ENCODE measurements at regions not wholly inside any gene's neighbourhood (a gene's known extent, or its start where the extent isn't known, plus 50 kb on each side); places are given as distances from the start of the nearest gene placed in this dataset.
"Not testable (repeated sequence)": the region's sequence is repeated elsewhere in the genome, so short reads cannot be mapped to it uniquely, and the experiment has no call there.

DNA sequence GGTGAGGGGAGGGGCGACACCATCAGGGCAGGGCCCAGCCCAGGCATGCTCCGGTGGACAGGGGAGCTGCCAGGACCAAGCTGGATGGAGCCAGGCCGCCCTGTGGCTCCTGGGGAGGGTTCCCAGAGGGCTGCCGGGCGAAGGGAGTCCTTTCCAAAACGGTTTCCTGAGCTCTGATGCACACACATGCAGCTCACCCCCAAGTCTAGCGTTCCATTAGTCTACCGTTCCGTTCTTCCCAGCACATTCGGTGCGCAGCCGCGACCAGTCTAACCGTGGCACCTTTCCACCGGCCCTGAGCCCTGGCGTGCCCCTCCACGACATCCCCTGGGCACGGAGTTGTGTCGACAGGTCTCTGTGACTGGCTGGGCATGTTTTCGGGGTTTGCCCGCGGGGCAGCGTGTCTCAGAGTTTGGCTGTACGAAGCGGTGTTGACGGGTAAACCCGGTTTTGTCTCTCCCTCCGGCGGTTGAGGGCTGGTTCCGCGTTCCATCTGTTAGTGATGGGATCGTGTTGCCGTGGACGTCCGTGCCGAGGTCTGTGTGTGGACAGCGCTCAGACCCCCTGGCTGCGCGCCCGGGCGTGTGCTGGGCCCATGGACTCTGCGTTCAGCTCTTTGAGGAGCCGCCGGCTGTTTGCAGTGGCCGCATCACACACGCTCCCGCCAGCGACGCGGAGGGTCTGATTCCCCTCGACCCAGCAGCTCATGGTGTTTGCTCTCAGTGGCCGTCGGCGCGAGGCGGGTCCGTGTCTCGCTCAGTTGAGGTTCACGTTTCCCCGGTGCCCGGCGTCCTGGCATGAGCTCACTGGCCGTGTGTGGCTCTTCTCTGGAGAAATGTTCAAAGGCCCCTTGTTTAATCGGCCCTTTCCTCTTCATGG is 121.2 kb downstream of the IGLL1 start:
- DNase-seq: no peak
- no peak overlapping the region for H3K4me2 ChIP-seq
- no peaks in the 10 kb centered on the region for H3K9me2 ChIP-seq (ENCODE audit: insufficient read depth)
- H4K20me1 ChIP-seq (ENCODE audit: insufficient read depth): no peaks in the 10 kb centered on the region
- H3K27ac ChIP-seq: no peak overlapping the region
- no TSS peak for BruUV-seq (replicated peaks)
- TF ChIP-seq, protein P1, sequence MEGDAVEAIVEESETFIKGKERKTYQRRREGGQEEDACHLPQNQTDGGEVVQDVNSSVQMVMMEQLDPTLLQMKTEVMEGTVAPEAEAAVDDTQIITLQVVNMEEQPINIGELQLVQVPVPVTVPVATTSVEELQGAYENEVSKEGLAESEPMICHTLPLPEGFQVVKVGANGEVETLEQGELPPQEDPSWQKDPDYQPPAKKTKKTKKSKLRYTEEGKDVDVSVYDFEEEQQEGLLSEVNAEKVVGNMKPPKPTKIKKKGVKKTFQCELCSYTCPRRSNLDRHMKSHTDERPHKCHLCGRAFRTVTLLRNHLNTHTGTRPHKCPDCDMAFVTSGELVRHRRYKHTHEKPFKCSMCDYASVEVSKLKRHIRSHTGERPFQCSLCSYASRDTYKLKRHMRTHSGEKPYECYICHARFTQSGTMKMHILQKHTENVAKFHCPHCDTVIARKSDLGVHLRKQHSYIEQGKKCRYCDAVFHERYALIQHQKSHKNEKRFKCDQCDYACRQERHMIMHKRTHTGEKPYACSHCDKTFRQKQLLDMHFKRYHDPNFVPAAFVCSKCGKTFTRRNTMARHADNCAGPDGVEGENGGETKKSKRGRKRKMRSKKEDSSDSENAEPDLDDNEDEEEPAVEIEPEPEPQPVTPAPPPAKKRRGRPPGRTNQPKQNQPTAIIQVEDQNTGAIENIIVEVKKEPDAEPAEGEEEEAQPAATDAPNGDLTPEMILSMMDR (conservative IDR thresholded peaks at IDR 0.05): no peak
- TF ChIP-seq EZH2 (IDR thresholded peaks at IDR 0.05; ENCODE audit: low read depth): no peak
- no peak overlapping the region for H2AFZ ChIP-seq
- H3K27me3 ChIP-seq (ENCODE audit: insufficient read depth, low read depth): peaks cover 62% of the 10 kb centered on the region
- no peak overlapping the region for H3K4me3 ChIP-seq
- H3K4me1 ChIP-seq (replicated peaks; ENCODE audit: insufficient read depth): no peaks in the 10 kb centered on the region
- no peaks in the 10 kb centered on the region for H3K79me2 ChIP-seq (ENCODE audit: low read depth)
- H3F3A ChIP-seq (ENCODE audit: insufficient read depth, low read depth): no peaks in the 10 kb centered on the region
- no peaks in the 10 kb centered on the region for H3K9me3 ChIP-seq (ENCODE audit: insufficient read depth, low read depth)
- H3K36me3 ChIP-seq (ENCODE audit: low read depth): no peaks in the 10 kb centered on the region
- POLR2A ChIA-PET (ENCODE audit: unreplicated experiment): no interaction called here
- intact Hi-C loops (cut with micrococcal nuclease; ENCODE audit: unreplicated experiment): no loop called here
- CTCF ChIA-PET: no interaction called here

DNA sequence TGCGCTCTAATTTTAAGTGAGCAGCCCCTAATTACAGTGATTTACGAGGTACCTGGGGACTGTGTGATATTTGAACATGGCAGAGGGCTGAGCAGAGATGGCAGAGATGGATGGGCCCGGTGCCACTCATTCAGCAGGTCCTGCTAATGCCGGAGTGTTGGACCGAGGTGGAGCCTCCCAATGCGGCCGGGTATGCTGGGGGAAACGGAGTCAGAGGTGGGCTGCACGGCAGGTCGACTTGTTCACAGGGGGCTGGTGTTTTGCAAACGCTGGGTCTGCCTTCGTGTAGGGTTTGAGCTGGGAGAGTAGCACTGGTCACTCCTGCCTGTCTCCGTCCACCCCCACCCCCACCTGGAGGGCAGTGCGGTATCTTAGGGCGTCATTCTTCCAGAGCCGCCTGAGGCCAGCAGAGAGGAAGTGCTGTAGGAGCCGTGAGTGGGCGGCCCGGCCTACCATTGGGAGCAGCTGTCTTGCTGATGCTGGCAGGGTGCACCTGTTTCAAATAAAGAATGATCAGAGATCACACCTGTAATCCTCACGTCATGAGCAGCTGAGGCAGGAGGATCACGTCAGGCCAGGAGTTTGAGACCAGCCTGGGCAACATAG is 122.6 kb downstream of the IGLL1 start:
- Histone ChIP-seq H3K9me3 (ENCODE audit: insufficient read depth, low read depth) (no peaks in the 10 kb centered on the region), H3K4me1 (replicated peaks; ENCODE audit: insufficient read depth) (no peaks in the 10 kb centered on the region), H3F3A (ENCODE audit: insufficient read depth, low read depth) (no peaks in the 10 kb centered on the region), H3K4me3 (no peak overlapping the region), H4K20me1 (ENCODE audit: insufficient read depth) (no peaks in the 10 kb centered on the region), H3K4me2 (no peak overlapping the region), H3K36me3 (ENCODE audit: low read depth) (no peaks in the 10 kb centered on the region), H2AFZ (no peak overlapping the region), H3K27ac (no peak overlapping the region), H3K9me2 (ENCODE audit: insufficient read depth) (no peaks in the 10 kb centered on the region), H3K27me3 (ENCODE audit: insufficient read depth, low read depth) (peaks cover 60% of the 10 kb centered on the region), H3K79me2 (ENCODE audit: low read depth) (no peaks in the 10 kb centered on the region)
- TF ChIP-seq, protein P1 (conservative IDR thresholded peaks at IDR 0.05): no peak
- no peak for TF ChIP-seq EZH2 (IDR thresholded peaks at IDR 0.05; ENCODE audit: low read depth)
- DNase-seq: no peak
- POLR2A ChIA-PET (ENCODE audit: unreplicated experiment): interaction anchor here (0.6 kb wide), 1 partner anchor 468 kb away, joined by 6 read pairs; no protein-coding TSS in a partner anchor
- no TSS peak for BruUV-seq (replicated peaks)
- CTCF ChIA-PET: no interaction called here
- intact Hi-C loops (cut with micrococcal nuclease; ENCODE audit: unreplicated experiment): no loop called here

DNA sequence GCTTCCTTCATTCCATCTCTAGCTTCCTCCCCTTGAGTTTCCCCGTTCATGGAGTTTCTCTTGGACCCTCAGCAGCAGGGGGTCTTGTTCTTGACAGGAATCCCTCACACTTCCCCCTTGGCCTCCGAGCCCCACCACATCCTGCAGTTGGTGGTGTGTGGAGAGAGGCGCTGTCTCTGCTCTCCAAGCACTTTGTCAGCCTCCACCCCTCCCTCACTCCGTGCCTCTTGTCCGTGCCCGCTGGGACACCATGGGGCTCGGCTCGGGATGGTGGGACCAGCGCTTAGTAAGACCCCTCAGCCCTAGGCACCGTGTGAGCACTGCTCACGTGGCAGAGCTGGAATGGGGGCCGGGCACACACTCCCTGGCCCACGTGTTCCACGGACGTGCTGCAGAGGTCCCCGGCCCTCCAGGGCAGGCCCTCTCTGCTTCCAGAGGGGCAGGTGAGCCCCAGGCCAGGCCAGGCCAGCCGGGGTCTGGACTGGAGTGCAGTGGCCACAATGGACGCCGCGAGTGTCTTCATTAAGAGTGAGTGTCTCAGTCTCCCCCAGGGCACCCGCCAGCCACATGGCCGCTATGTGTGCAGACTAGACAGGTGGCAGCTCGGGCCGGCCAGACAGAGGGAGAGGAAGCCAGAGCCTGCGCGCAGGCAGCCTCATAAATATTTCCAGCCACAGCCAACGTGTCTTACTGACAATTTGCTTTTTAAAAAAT is 123.3 kb downstream of the IGLL1 start:
- H3K27ac ChIP-seq; BruUV-seq (replicated peaks); H3K9me3 ChIP-seq (ENCODE audit: insufficient read depth, low read depth); H2AFZ ChIP-seq; H3K36me3 ChIP-seq (ENCODE audit: low read depth); POLR2A ChIA-PET (ENCODE audit: unreplicated experiment); CTCF ChIA-PET; H3K9me2 ChIP-seq (ENCODE audit: insufficient read depth); H3K79me2 ChIP-seq (ENCODE audit: low read depth); DNase-seq; H3F3A ChIP-seq (ENCODE audit: insufficient read depth, low read depth); H3K4me2 ChIP-seq; H3K4me1 ChIP-seq (replicated peaks; ENCODE audit: insufficient read depth); H4K20me1 ChIP-seq (ENCODE audit: insufficient read depth); intact Hi-C loops (cut with micrococcal nuclease; ENCODE audit: unreplicated experiment); H3K4me3 ChIP-seq: not testable (repeated sequence)
- peaks cover 64% of the 10 kb centered on the region for H3K27me3 ChIP-seq (ENCODE audit: insufficient read depth, low read depth)

DNA sequence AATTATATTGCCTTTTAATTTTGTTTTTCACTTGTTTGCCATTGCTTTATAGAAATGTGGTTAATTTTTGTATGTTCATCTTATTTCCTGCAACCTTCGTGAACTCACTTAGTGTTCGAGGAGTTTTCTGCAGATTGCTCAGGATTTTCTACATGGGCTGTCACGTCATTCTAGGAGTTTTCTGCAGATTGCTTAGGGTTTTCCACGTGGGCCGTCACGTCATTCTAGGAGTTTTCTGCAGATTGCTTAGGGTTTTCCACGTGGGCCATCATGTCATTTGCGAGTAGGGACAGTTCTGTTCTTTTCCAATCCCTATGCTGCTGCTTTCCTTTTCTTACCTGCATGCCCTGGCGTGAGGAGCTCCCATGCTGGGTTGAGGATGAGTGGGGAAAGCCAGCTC is 125.7 kb downstream of the IGLL1 start:
- H3K4me3 ChIP-seq; H3K9me2 ChIP-seq (ENCODE audit: insufficient read depth); BruUV-seq (replicated peaks); H3K36me3 ChIP-seq (ENCODE audit: low read depth); CTCF ChIA-PET; H3K4me2 ChIP-seq; H3F3A ChIP-seq (ENCODE audit: insufficient read depth, low read depth); H3K9me3 ChIP-seq (ENCODE audit: insufficient read depth, low read depth); intact Hi-C loops (cut with micrococcal nuclease; ENCODE audit: unreplicated experiment); H3K4me1 ChIP-seq (replicated peaks; ENCODE audit: insufficient read depth); H4K20me1 ChIP-seq (ENCODE audit: insufficient read depth); DNase-seq; POLR2A ChIA-PET (ENCODE audit: unreplicated experiment); H3K79me2 ChIP-seq (ENCODE audit: low read depth); H2AFZ ChIP-seq; H3K27ac ChIP-seq: not testable (repeated sequence)
- H3K27me3 ChIP-seq (ENCODE audit: insufficient read depth, low read depth): peaks cover 82% of the 10 kb centered on the region

Data from PC-9 (cell line).